HUES6 (cell line): ENCODE measurements at regions not wholly inside any gene's neighbourhood (a gene's known extent, or its start where the extent isn't known, plus 50 kb on each side); places are given as distances from the start of the nearest gene placed in this dataset.

Experiments
- H3K27ac ChIP-seq: 2 replicates; pipeline ENCODE4 v1.7.0; 2013; ENCODE audit warnings: low read depth, mild to moderate bottlenecking, low read length, inconsistent platforms
- H3K27me3 ChIP-seq: 2 replicates; pipeline ENCODE4 v1.6.1; 2013; ENCODE audit warnings: low read length; ENCODE audit not compliant: control insufficient read depth, insufficient read depth
- H3K36me3 ChIP-seq: 2 replicates; pipeline ENCODE4 v1.6.1; 2013; ENCODE audit warnings: low read length; ENCODE audit not compliant: control insufficient read depth, insufficient read depth
- H3K4me1 ChIP-seq: 2 replicates; pipeline ENCODE4 v1.6.1; 2013; ENCODE audit warnings: low read length; ENCODE audit not compliant: control insufficient read depth, insufficient read depth
- H3K4me3 ChIP-seq: 2 replicates; pipeline ENCODE4 v1.5.1; 2013; ENCODE audit warnings: low read depth, low read length
- H3K9ac ChIP-seq: one replicate; pipeline ENCODE4 v1.6.1; 2013; ENCODE audit warnings: mild to moderate bottlenecking, low read length
- H3K9me3 ChIP-seq: 2 replicates; pipeline ENCODE4 v1.6.1; 2013; ENCODE audit warnings: low read depth, low read length; ENCODE audit not compliant: control insufficient read depth, insufficient read depth

GRCh38 chr18:66826211-66826610 lies 222.3 kb upstream of the CDH19 start:
- no peak overlapping the region for H3K27ac ChIP-seq
- H3K4me3 ChIP-seq: no peak overlapping the region
- no peaks in the 10 kb centered on the region for H3K4me1 ChIP-seq
- no peak overlapping the region for H3K9ac ChIP-seq
- no peaks in the 10 kb centered on the region for H3K36me3 ChIP-seq
- H3K27me3 ChIP-seq: no peaks in the 10 kb centered on the region
- H3K9me3 ChIP-seq: no peaks in the 10 kb centered on the region

- H3K27ac ChIP-seq: no peak overlapping the region
- no peaks in the 10 kb centered on the region for H3K4me1 ChIP-seq
- H3K36me3 ChIP-seq: no peaks in the 10 kb centered on the region
- H3K27me3 ChIP-seq: no peaks in the 10 kb centered on the region
- H3K4me3 ChIP-seq: no peak overlapping the region
- no peaks in the 10 kb centered on the region for H3K9me3 ChIP-seq
- no peak overlapping the region for H3K9ac ChIP-seq
These were observed 221.5 kb upstream of the CDH19 start for GRCh38 chr18:66825347-66825746.

- H3K9ac ChIP-seq: no peak overlapping the region
- H3K9me3 ChIP-seq: no peaks in the 10 kb centered on the region
- no peaks in the 10 kb centered on the region for H3K36me3 ChIP-seq
- H3K27me3 ChIP-seq: no peaks in the 10 kb centered on the region
- no peak overlapping the region for H3K27ac ChIP-seq
- no peaks in the 10 kb centered on the region for H3K4me1 ChIP-seq
- no peak overlapping the region for H3K4me3 ChIP-seq
These were observed 215.3 kb upstream of the CDH19 start for GRCh38 chr18:66819235-66819634.

GRCh38 chr18:66813138-66813537 lies 209.2 kb upstream of the CDH19 start:
- no peak overlapping the region for H3K27ac ChIP-seq
- H3K9ac ChIP-seq: no peak overlapping the region
- no peaks in the 10 kb centered on the region for H3K27me3 ChIP-seq
- H3K4me3 ChIP-seq: no peak overlapping the region
- no peaks in the 10 kb centered on the region for H3K9me3 ChIP-seq
- no peaks in the 10 kb centered on the region for H3K36me3 ChIP-seq
- H3K4me1 ChIP-seq: no peaks in the 10 kb centered on the region

- H3K27ac ChIP-seq: no peak overlapping the region
- peaks cover 3% of the 10 kb centered on the region for H3K4me1 ChIP-seq
- no peaks in the 10 kb centered on the region for H3K36me3 ChIP-seq
- H3K27me3 ChIP-seq: no peaks in the 10 kb centered on the region
- no peaks in the 10 kb centered on the region for H3K9me3 ChIP-seq
- no peak overlapping the region for H3K9ac ChIP-seq
- no peak overlapping the region for H3K4me3 ChIP-seq
These were observed 191.2 kb upstream of the CDH19 start for GRCh38 chr18:66795051-66795450.

- no peaks in the 10 kb centered on the region for H3K9me3 ChIP-seq
- H3K9ac ChIP-seq: no peak overlapping the region
- H3K27ac ChIP-seq: no peak overlapping the region
These were observed 188.6 kb upstream of the CDH19 start for GRCh38 chr18:66792466-66792865.

GRCh38 chr18:66780609-66781008 lies 176.7 kb upstream of the CDH19 start:
- H3K9me3 ChIP-seq: no peaks in the 10 kb centered on the region
- H3K27me3 ChIP-seq: no peaks in the 10 kb centered on the region
- H3K4me1 ChIP-seq: no peaks in the 10 kb centered on the region
- H3K9ac ChIP-seq: no peak overlapping the region
- no peak overlapping the region for H3K27ac ChIP-seq
- no peaks in the 10 kb centered on the region for H3K36me3 ChIP-seq
- no peak overlapping the region for H3K4me3 ChIP-seq

More at GRCh38 chr18:66792466-66792865, 188.6 kb upstream of the CDH19 start:
- H3K27me3 ChIP-seq: no peaks in the 10 kb centered on the region
- peaks cover 3% of the 10 kb centered on the region for H3K4me1 ChIP-seq
- H3K4me3 ChIP-seq: no peak overlapping the region
- no peaks in the 10 kb centered on the region for H3K36me3 ChIP-seq

- no peak overlapping the region for H3K9ac ChIP-seq
- no peak overlapping the region for H3K27ac ChIP-seq
- H3K36me3 ChIP-seq: no peaks in the 10 kb centered on the region
- no peaks in the 10 kb centered on the region for H3K4me1 ChIP-seq
- H3K4me3 ChIP-seq: no peak overlapping the region
- no peaks in the 10 kb centered on the region for H3K27me3 ChIP-seq
- no peaks in the 10 kb centered on the region for H3K9me3 ChIP-seq
These were observed 174.2 kb upstream of the CDH19 start for GRCh38 chr18:66778048-66778447.

- no peak overlapping the region for H3K9ac ChIP-seq
- H3K36me3 ChIP-seq: no peaks in the 10 kb centered on the region
- H3K9me3 ChIP-seq: no peaks in the 10 kb centered on the region
- no peaks in the 10 kb centered on the region for H3K4me1 ChIP-seq
- H3K4me3 ChIP-seq: no peak overlapping the region
- no peak overlapping the region for H3K27ac ChIP-seq
- H3K27me3 ChIP-seq: no peaks in the 10 kb centered on the region
These were observed 165.5 kb upstream of the CDH19 start for GRCh38 chr18:66769375-66769774.

- no peak overlapping the region for H3K9ac ChIP-seq
- H3K4me1 ChIP-seq: peaks cover 6% of the 10 kb centered on the region; the same call in 1 of the 2 replicates
- no peaks in the 10 kb centered on the region for H3K27me3 ChIP-seq
- no peaks in the 10 kb centered on the region for H3K36me3 ChIP-seq
- H3K27ac ChIP-seq: no peak overlapping the region
- H3K4me3 ChIP-seq: no peak overlapping the region
- no peaks in the 10 kb centered on the region for H3K9me3 ChIP-seq
These were observed 160.3 kb upstream of the CDH19 start for GRCh38 chr18:66764230-66764629.

GRCh38 chr18:66761166-66761565 lies 157.3 kb upstream of the CDH19 start:
- no peak overlapping the region for H3K9ac ChIP-seq
- H3K4me1 ChIP-seq: peaks cover 13% of the 10 kb centered on the region; the same call in 1 of the 2 replicates
- no peaks in the 10 kb centered on the region for H3K9me3 ChIP-seq
- no peak overlapping the region for H3K27ac ChIP-seq
- no peaks in the 10 kb centered on the region for H3K36me3 ChIP-seq
- H3K27me3 ChIP-seq: no peaks in the 10 kb centered on the region
- no peak overlapping the region for H3K4me3 ChIP-seq

GRCh38 chr18:66760559-66760958 lies 156.7 kb upstream of the CDH19 start:
- H3K27me3 ChIP-seq: no peaks in the 10 kb centered on the region
- no peak overlapping the region for H3K4me3 ChIP-seq
- peaks cover 13% of the 10 kb centered on the region; the same call in 1 of the 2 replicates for H3K4me1 ChIP-seq
- no peaks in the 10 kb centered on the region for H3K36me3 ChIP-seq
- H3K27ac ChIP-seq: no peak overlapping the region
- H3K9ac ChIP-seq: no peak overlapping the region
- H3K9me3 ChIP-seq: no peaks in the 10 kb centered on the region
